ENCODE measurements at regions not wholly inside any gene's neighbourhood (a gene's known extent, or its start where the extent isn't known, plus 50 kb on each side); places are given as distances from the start of the nearest gene placed in this dataset.

DNA sequence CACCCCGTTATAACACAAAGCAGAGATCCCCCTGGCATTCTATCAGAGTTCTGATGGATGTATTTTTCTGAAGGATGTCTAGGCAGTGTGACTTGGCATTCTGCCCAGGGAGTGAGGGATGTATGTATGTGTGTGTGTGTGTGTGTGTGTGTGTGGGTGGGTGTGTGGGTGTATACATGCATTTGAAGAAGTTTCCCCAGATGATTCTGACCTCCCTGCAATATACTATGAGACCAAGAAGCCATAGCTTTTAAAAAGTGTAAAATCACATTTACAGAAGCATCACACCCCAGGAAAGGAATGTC is 59.7 kb upstream of the NAP1L1 start:
- Histone ChIP-seq H3K27ac (no peak overlapping the region), H3K4me3 (replicated peaks in 1 of 3) (no peak overlapping the region), H3K36me3 (no peaks in the 10 kb centered on the region), H3K9me3 (no peaks in the 10 kb centered on the region), H3K27me3 (no peaks in the 10 kb centered on the region), H3K4me1 (no peaks in the 10 kb centered on the region)
- intact Hi-C loops (cut with DNase I) = no loop called here
- TF ChIP-seq POLR2A (IDR thresholded peaks at IDR 0.05) = no peak
- no peak for TF ChIP-seq CTCF (IDR thresholded peaks at IDR 0.05)
- WGBS, 2 donors = 13 to 14% methylated on average over 1 of the region's 1 CpG
- DNase-seq = no peak

DNA sequence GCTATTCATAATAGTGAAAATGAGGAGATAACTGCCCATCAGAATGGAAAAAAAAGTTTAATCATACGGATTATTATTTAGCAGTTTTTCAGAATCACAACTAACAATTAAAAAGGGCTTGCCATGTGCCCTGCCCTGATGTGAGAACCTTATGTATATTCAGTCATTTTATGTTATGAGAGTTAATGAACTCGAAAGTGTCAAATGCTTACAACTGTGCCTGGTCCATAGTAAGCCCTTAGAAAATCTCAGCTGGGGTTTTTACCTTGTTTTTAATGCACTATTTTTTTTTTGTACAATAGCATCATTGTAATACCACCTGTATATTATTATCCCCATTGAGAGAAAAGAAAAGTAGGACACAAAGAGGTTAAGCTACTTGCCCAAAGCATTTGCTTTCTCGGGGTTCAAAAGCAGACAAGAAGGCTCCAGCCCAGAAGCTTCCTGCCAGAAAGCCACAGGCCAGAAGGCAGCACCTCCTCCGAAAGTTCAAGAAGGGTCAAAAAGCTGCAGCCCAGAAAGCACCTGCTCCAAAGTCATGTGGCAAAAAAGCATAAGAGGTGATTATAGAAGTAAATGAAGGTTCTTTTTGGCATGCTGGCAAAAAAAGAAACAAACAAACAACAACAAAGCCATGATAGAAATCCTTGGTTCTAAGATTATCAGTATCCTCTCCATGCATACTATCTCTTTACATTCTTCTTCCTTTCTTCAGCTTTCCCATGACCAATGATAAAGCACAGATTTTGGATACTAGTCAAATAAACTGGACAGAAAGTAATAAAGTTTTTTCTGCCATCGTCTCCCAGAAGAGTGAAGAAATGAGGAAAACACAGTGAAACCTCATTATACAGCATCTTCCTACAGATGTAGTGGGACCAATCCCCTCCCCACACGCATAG is 59.1 kb upstream of the NAP1L1 start:
- 56 to 60% methylated on average over 6 of the region's 6 CpGs for WGBS, 2 donors
- Histone ChIP-seq H3K4me1 (no peaks in the 10 kb centered on the region), H3K36me3 (no peaks in the 10 kb centered on the region), H3K27me3 (no peaks in the 10 kb centered on the region), H3K9me3 (no peaks in the 10 kb centered on the region), H3K4me3 (replicated peaks in 1 of 3) (no peak overlapping the region), H3K27ac (no peak overlapping the region)
- intact Hi-C loops (cut with DNase I) = no loop called here
- no peak for DNase-seq
- TF ChIP-seq POLR2A (IDR thresholded peaks at IDR 0.05) (no peak), CTCF (IDR thresholded peaks at IDR 0.05) (no peak)

DNA sequence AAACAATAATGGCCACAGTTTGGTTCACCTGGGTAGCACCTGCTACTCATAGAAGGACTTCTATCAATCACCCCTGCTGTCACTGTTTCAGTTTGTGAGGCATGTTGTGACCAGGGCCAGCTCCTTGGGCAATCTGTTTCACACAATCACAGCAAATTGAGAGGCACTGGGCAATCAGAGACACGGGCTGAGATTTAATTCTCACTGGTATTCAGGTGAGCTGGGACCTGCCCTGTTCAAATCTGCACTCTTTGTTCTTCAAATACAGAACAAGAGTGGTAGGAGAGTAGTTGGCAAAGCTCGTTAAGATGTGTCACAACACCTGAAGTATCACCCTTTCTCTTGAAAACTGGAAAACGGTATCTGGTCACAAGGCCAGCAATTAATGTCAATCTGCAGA is 57.8 kb upstream of the NAP1L1 start:
- Histone ChIP-seq H3K36me3 (no peaks in the 10 kb centered on the region), H3K4me1 (no peaks in the 10 kb centered on the region), H3K27ac (no peak overlapping the region), H3K4me3 (replicated peaks in 1 of 3) (no peak overlapping the region), H3K27me3 (no peaks in the 10 kb centered on the region), H3K9me3 (no peaks in the 10 kb centered on the region)
- TF ChIP-seq POLR2A (IDR thresholded peaks at IDR 0.05) (no peak), CTCF (IDR thresholded peaks at IDR 0.05) (no peak)
- intact Hi-C loops (cut with DNase I) = no loop called here
- DNase-seq = no peak
- WGBS, 2 donors = 69 to 73% methylated on average over 3 of the region's 3 CpGs

GRCh38 chr12:76138656-76139055 is 54.2 kb upstream of the NAP1L1 start:
- no peaks in the 10 kb centered on the region for H3K27me3 ChIP-seq
- H3K9me3 ChIP-seq = no peaks in the 10 kb centered on the region
- no peak overlapping the region for H3K27ac ChIP-seq
- intact Hi-C loops (cut with DNase I) = no loop called here
- no peak for TF ChIP-seq POLR2A (IDR thresholded peaks at IDR 0.05)
- TF ChIP-seq CTCF (IDR thresholded peaks at IDR 0.05) = no peak
- H3K4me1 ChIP-seq = no peaks in the 10 kb centered on the region
- DNase-seq = no peak
- WGBS, 2 donors = 70 to 94% methylated on average over 2 of the region's 2 CpGs
- H3K4me3 ChIP-seq (replicated peaks in 1 of 3) = no peak overlapping the region
- H3K36me3 ChIP-seq = no peaks in the 10 kb centered on the region

GRCh38 chr12:76137606-76138005 is 53.1 kb upstream of the NAP1L1 start:
- 83 to 86% methylated on average over 6 of the region's 6 CpGs for WGBS, 2 donors

More at GRCh38 chr12:76137606-76138005, 53.1 kb upstream of the NAP1L1 start:
- Histone ChIP-seq H3K27me3 (no peaks in the 10 kb centered on the region), H3K9me3 (no peaks in the 10 kb centered on the region), H3K27ac (no peak overlapping the region), H3K36me3 (no peaks in the 10 kb centered on the region), H3K4me3 (replicated peaks in 1 of 3) (no peak overlapping the region), H3K4me1 (no peaks in the 10 kb centered on the region)
- intact Hi-C loops (cut with DNase I) = no loop called here
- DNase-seq = no peak
- TF ChIP-seq POLR2A (IDR thresholded peaks at IDR 0.05) (no peak), CTCF (IDR thresholded peaks at IDR 0.05) (no peak)

All from thyroid gland (tissue), 4 donors.